ENCODE measurements at regions not wholly inside any gene's neighbourhood (a gene's known extent, or its start where the extent isn't known, plus 50 kb on each side); places are given as distances from the start of the nearest gene placed in this dataset.

DNA sequence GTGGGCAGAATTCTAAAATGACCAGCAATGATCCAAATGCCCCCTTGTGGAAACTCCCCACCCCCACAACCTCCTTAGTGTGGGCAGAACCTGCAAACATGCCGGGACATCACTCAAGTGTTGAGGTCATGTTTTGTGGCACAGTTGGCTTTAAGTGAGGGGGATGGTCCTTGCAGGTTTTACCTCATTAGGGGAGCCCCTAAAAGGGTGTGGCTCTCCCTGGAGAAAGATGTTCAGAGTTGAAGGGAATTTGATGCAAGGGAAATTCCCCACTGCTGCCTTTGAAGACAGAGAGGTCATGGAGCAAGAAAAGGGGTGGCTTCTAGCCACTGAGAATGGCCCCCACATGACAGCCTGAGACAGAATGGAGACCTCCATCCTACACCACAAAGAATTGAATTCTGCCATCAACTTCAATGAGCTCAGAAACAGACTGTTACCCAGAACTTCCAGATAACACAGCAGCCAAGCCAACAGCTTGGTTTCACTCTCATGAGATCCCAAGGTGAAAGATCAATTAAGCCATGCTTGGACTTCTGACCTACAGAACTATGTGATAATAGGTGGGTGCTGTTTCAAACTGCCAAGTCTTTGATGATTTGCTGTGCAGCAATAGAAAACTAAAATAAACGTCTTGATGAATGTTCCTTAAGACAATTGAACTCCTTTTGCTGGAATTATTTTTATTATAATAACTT is 103.4 kb downstream of the MED10 start:
- H3K27ac ChIP-seq: no peak overlapping the region
- no peaks in the 10 kb centered on the region for H3K27me3 ChIP-seq
- peaks cover 0 to 5% (median 0%) of the 10 kb centered on the region in 4 donors for H3K9me3 ChIP-seq
- H3K4me1 ChIP-seq: no peaks in the 10 kb centered on the region
- no peak for DNase-seq (ENCODE audit: low spot score in 2 of 2)
- H3K4me3 ChIP-seq: no peak overlapping the region
- 48 to 57% methylated on average over 2 of the region's 2 CpGs for WGBS, 2 donors
- TF ChIP-seq POLR2A (IDR thresholded peaks at IDR 0.05): no peak
- H3K36me3 ChIP-seq: no peaks in the 10 kb centered on the region

- no peaks in the 10 kb centered on the region for H3K36me3 ChIP-seq
- no peaks in the 10 kb centered on the region for H3K27me3 ChIP-seq
- no peak for DNase-seq (ENCODE audit: low spot score in 2 of 2)
- TF ChIP-seq POLR2A (IDR thresholded peaks at IDR 0.05): no peak
- TF ChIP-seq CTCF (IDR thresholded peaks at IDR 0.05): no peak
- TF ChIP-seq EP300 (IDR thresholded peaks at IDR 0.05): no peak
- no peak overlapping the region for H3K4me3 ChIP-seq
- H3K4me1 ChIP-seq: no peaks in the 10 kb centered on the region
- peaks cover 0 to 5% (median 0%) of the 10 kb centered on the region in 4 donors for H3K9me3 ChIP-seq
- no peak overlapping the region for H3K27ac ChIP-seq
- WGBS, 2 donors: 62 to 89% methylated on average over 4 of the region's 4 CpGs
These were observed 104.6 kb downstream of the MED10 start for GRCh38 chr5:6273749-6274148.

DNA sequence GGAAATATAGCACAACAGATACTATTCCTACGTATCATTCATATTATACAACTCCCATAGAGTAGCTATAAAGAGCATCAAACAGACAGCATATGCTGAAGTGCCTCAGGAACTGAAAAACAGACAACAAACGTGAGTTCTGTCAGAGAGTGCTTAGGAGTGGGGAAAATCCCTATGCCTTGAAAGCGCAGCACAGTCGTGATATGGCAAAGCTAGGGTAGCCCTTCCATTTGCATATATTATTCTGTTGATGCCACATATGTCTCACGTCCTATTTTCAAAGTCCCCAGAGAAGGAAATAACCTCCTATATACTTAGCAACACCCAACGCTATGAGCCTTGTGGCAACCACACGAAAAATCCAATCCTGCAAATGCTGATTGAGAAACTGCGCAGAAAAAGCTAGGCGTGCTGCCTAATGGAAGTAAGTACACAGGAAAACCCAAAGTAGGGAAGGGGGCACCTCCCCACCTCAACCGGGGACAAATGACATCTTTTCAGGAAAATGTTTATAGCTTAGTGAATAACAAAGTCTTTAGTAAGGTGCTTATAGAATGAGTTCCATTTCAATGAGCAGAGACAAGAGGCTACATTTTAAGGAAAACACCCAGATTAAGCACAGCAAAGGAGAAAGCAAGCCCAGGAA is 105.1 kb downstream of the MED10 start:
- Histone ChIP-seq H3K27me3 (no peaks in the 10 kb centered on the region), H3K27ac (no peak overlapping the region), H3K4me3 (no peak overlapping the region), H3K36me3 (no peaks in the 10 kb centered on the region), H3K4me1 (no peaks in the 10 kb centered on the region), H3K9me3 (peaks cover 0 to 5% (median 0%) of the 10 kb centered on the region in 4 donors)
- TF ChIP-seq EP300 (IDR thresholded peaks at IDR 0.05): no peak
- no peak for TF ChIP-seq CTCF (IDR thresholded peaks at IDR 0.05)
- TF ChIP-seq POLR2A (IDR thresholded peaks at IDR 0.05): no peak
- 86 to 88% methylated on average over 10 of the region's 10 CpGs for WGBS, 2 donors
- no peak for DNase-seq (ENCODE audit: low spot score in 2 of 2)

DNA sequence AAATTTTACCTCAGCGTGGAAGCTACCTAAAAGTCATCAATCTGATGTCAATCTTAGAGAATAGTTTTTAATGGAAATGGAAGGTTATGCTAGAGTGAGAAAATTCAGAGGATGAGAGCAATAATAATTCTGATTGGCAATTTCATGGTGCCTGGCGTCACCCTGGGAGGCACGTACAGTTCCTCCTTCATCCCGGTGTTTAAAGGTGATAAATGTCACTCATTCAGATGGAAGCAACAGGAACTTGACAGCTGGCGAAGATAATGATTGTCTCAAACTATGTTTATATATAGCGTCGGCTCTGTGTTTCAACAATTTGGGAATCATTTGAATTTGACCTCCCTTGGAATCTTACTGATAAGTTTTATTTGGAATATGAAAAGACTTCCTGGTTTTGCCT is 108.4 kb downstream of the MED10 start:
- DNase-seq (ENCODE audit: low spot score in 2 of 2): no peak

GRCh38 chr5:6266671-6267197 is 111.6 kb downstream of the MED10 start:
- Histone ChIP-seq H3K36me3 (no peaks in the 10 kb centered on the region), H3K9me3 (peaks cover 0 to 9% (median 0%) of the 10 kb centered on the region in 4 donors), H3K27me3 (no peaks in the 10 kb centered on the region), H3K27ac (no peak overlapping the region), H3K4me3 (no peak overlapping the region), H3K4me1 (no peaks in the 10 kb centered on the region)
- TF ChIP-seq CTCF (IDR thresholded peaks at IDR 0.05): no peak
- no peak for TF ChIP-seq EP300 (IDR thresholded peaks at IDR 0.05)
- no peak for TF ChIP-seq POLR2A (IDR thresholded peaks at IDR 0.05)
- no peak for DNase-seq (ENCODE audit: low spot score in 2 of 2)
- 76 to 81% methylated on average over 3 of the region's 3 CpGs for WGBS, 2 donors

More for the DNA sequence above, 108.4 kb downstream of the MED10 start:
- Histone ChIP-seq H3K4me1 (no peaks in the 10 kb centered on the region), H3K4me3 (no peak overlapping the region), H3K27ac (no peak overlapping the region), H3K9me3 (peaks cover 0 to 9% (median 0%) of the 10 kb centered on the region in 4 donors), H3K36me3 (no peaks in the 10 kb centered on the region), H3K27me3 (no peaks in the 10 kb centered on the region)
- 86 to 92% methylated on average over 7 of the region's 7 CpGs for WGBS, 2 donors
- TF ChIP-seq POLR2A (IDR thresholded peaks at IDR 0.05) (no peak), CTCF (IDR thresholded peaks at IDR 0.05) (no peak), EP300 (IDR thresholded peaks at IDR 0.05) (no peak)
